Ovary (tissue), 3 donors: ENCODE measurements at regions not wholly inside any gene's neighbourhood (a gene's known extent, or its start where the extent isn't known, plus 50 kb on each side); places are given as distances from the start of the nearest gene placed in this dataset.

Experiments
- CTCF ChIP-seq, 3 donors: fragments of 450-650 bp in 2 of 3; fragments of 200-600 bp in 1 of 3; IDR thresholded peaks; one replicate each; pipeline versions ENCODE4 v1.5.1 to v1.8.0; 2016 to 2022; ENCODE audit warnings: antibody characterized with exemption in 3 of 3, mild to moderate bottlenecking in 1 of 3
- EP300 ChIP-seq: sonication (generic); formaldehyde crosslinking; IDR thresholded peaks from one replicate; pipeline ENCODE4 v1.6.1; 2017; ENCODE audit warnings: antibody characterized with exemption
- POLR2A ChIP-seq: fragments of 450-650 bp; IDR thresholded peaks from one replicate; pipeline ENCODE4 v1.6.1; 2017; ENCODE audit warnings: antibody characterized with exemption, mild to moderate bottlenecking, moderate library complexity
- donor health status: DM: no; HTN: no; CAD: no.

- TF ChIP-seq EP300 = no peak
- no peak for TF ChIP-seq POLR2A
- TF ChIP-seq CTCF (IDR thresholded peaks at IDR 0.05) = no peak
Measured at GRCh38 chr15:37698679-37699078, 235.8 kb upstream of the TMCO5A start.
